Left ventricle myocardium superior (tissue), 1 donor: ENCODE measurements at regions not wholly inside any gene's neighbourhood (a gene's known extent, or its start where the extent isn't known, plus 50 kb on each side); places are given as distances from the start of the nearest gene placed in this dataset.
"Not testable (repeated sequence)": the region's sequence is repeated elsewhere in the genome, so short reads cannot be mapped to it uniquely, and the experiment has no call there.

Experiments
- ATAC-seq: fragments of 200-7000 bp; cut with Tn5 transposase; one replicate; pipeline ENCODE4 v1.9.1; 2020; ENCODE audit warnings: mild to moderate bottlenecking, moderate library complexity
- DNase-seq: peaks from one replicate; pipeline ENCODE4 v3.0.0-alpha.2; 2020
- intact Hi-C: fragments of 100-400 bp; cut with micrococcal nuclease; formaldehyde crosslinking; loops from one replicate; pipeline ENCODE4 v1.11.0; 2022
- donor health status: DM: no; HTN: yes; CAD: no; lungs with severe emphysema.

- intact Hi-C loops = no loop called here
- no peak for ATAC-seq
- DNase-seq = no peak
Observed at GRCh38 chr18:30743033-30743432, 299.5 kb downstream of the DSC3 start.

- DNase-seq (no peak), ATAC-seq (no peak)
- intact Hi-C loops = no loop called here
Observed at GRCh38 chr18:30730915-30731314, 311.6 kb downstream of the DSC3 start.

GRCh38 chr18:30727849-30728248 is 314.7 kb downstream of the DSC3 start:
- DNase-seq = no peak
- intact Hi-C loops = no loop called here
- no peak for ATAC-seq

- intact Hi-C loops = no loop called here
- ATAC-seq (no peak), DNase-seq (no peak)
Observed at GRCh38 chr18:30713299-30713698, 329.2 kb downstream of the DSC3 start.

GRCh38 chr18:30712383-30712782 is 330.2 kb downstream of the DSC3 start:
- intact Hi-C loops = no loop called here
- ATAC-seq (no peak), DNase-seq (no peak)

GRCh38 chr18:30709595-30709994 is 332.9 kb downstream of the DSC3 start:
- ATAC-seq = peak; percentile 52
- intact Hi-C loops = no loop called here
- DNase-seq = no peak

GRCh38 chr18:30705943-30706342 is 336.6 kb downstream of the DSC3 start:
- no peak for DNase-seq
- intact Hi-C loops = no loop called here
- no peak for ATAC-seq

GRCh38 chr18:30698571-30698970 is 344.0 kb downstream of the DSC3 start:
- ATAC-seq = no peak
- no peak for DNase-seq

GRCh38 chr18:30696201-30696600 is 346.3 kb downstream of the DSC3 start:
- intact Hi-C loops = no loop called here
- no peak for DNase-seq
- no peak for ATAC-seq

More at GRCh38 chr18:30698571-30698970, 344.0 kb downstream of the DSC3 start:
- intact Hi-C loops = no loop called here

- intact Hi-C loops = no loop called here
- ATAC-seq = no peak
- DNase-seq = no peak
Observed at GRCh38 chr18:30694773-30695172, 347.8 kb downstream of the DSC3 start.

- intact Hi-C loops = no loop called here
Observed at GRCh38 chr18:30689216-30689615, 353.3 kb downstream of the DSC3 start.

GRCh38 chr18:30687501-30687900 is 355.0 kb downstream of the DSC3 start:
- DNase-seq (no peak), ATAC-seq (no peak)
- intact Hi-C loops = no loop called here

More at GRCh38 chr18:30689216-30689615, 353.3 kb downstream of the DSC3 start:
- ATAC-seq = no peak
- no peak for DNase-seq

GRCh38 chr18:30684825-30685481 is 357.6 kb downstream of the DSC3 start:
- ATAC-seq (no peak), DNase-seq (no peak)
- intact Hi-C loops = no loop called here

GRCh38 chr18:30683836-30684235 is 358.7 kb downstream of the DSC3 start:
- DNase-seq (no peak), ATAC-seq (no peak)
- intact Hi-C loops = no loop called here

GRCh38 chr18:30682672-30683071 is 359.9 kb downstream of the DSC3 start:
- no peak for ATAC-seq
- intact Hi-C loops = no loop called here
- no peak for DNase-seq

GRCh38 chr18:30679285-30679930 is 363.1 kb downstream of the DSC3 start:
- DNase-seq (no peak), ATAC-seq (peak; percentile 77)
- intact Hi-C loops = no loop called here

GRCh38 chr18:30677813-30678212 is 364.7 kb downstream of the DSC3 start:
- DNase-seq, intact Hi-C loops, ATAC-seq: not testable (repeated sequence)

- DNase-seq = no peak
- no peak for ATAC-seq
- intact Hi-C loops = no loop called here
Observed at GRCh38 chr18:30676053-30676480, 366.5 kb downstream of the DSC3 start.

GRCh38 chr18:30675493-30675892 is 367.0 kb downstream of the DSC3 start:
- intact Hi-C loops = no loop called here

GRCh38 chr18:30675072-30675471 is 367.5 kb downstream of the DSC3 start:
- DNase-seq = no peak
- ATAC-seq = no peak
- intact Hi-C loops = no loop called here

More at GRCh38 chr18:30675493-30675892, 367.0 kb downstream of the DSC3 start:
- DNase-seq = no peak
- no peak for ATAC-seq

GRCh38 chr18:30674596-30674995 is 367.9 kb downstream of the DSC3 start:
- intact Hi-C loops = no loop called here
- no peak for ATAC-seq
- no peak for DNase-seq
